AG09319 (cell line): ENCODE measurements at regions not wholly inside any gene's neighbourhood (a gene's known extent, or its start where the extent isn't known, plus 50 kb on each side); places are given as distances from the start of the nearest gene placed in this dataset.

Source experiments
- DNase-seq: peaks from one replicate; pipeline ENCODE4 v3.0.0-alpha.2; 2010; ENCODE audit warnings: low read depth; ENCODE audit errors: extremely low read depth
- TF ChIP-seq, protein P1 (sequence below): IDR thresholded peaks from 2 replicates; pipeline ENCODE4 v1.5.1; 2011; ENCODE audit warnings: low read depth, mild to moderate bottlenecking, inconsistent platforms, low read length, moderate library complexity

DNA sequence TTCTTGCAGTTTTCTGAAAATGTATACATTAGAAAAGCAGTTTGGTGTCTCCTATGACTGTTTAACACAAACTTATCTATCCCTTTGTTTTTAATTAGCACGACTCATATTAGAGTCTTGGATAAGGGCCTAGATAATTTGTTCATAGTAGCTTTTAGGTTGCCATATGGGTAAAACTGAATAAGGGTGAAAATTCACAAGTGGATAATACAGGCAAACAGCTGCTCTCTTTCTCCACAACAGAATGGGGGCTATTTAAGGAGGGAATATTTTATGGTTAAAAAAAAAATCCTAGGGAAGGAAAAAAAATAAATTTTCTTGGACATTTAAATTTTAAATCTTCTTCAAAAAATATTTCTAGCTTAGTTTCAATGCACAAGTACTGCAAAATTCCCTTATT, 1416.1 kb downstream of the GATA3 start:
- TF ChIP-seq, protein P1, sequence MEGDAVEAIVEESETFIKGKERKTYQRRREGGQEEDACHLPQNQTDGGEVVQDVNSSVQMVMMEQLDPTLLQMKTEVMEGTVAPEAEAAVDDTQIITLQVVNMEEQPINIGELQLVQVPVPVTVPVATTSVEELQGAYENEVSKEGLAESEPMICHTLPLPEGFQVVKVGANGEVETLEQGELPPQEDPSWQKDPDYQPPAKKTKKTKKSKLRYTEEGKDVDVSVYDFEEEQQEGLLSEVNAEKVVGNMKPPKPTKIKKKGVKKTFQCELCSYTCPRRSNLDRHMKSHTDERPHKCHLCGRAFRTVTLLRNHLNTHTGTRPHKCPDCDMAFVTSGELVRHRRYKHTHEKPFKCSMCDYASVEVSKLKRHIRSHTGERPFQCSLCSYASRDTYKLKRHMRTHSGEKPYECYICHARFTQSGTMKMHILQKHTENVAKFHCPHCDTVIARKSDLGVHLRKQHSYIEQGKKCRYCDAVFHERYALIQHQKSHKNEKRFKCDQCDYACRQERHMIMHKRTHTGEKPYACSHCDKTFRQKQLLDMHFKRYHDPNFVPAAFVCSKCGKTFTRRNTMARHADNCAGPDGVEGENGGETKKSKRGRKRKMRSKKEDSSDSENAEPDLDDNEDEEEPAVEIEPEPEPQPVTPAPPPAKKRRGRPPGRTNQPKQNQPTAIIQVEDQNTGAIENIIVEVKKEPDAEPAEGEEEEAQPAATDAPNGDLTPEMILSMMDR = no peak
- DNase-seq = no peak

DNA sequence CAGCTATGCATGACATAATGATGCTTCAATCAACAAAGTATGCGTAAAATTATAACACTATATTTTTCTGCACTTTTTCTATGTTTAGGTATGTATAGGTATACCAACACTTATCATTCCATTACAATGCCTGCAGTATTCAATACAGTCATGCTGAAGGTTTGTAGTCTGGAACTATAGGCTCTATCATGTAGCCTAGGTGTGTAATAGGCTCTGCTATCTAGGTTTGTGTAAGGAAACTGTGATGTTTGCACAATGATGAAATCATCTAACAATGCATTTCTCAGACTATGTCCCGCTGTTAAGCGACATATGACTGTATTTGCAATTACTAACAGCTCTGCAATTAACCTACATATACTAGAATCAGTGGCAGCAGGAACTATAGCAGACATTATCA, 1447.5 kb downstream of the GATA3 start:
- no peak for DNase-seq
- TF ChIP-seq, protein P1 = no peak

DNA sequence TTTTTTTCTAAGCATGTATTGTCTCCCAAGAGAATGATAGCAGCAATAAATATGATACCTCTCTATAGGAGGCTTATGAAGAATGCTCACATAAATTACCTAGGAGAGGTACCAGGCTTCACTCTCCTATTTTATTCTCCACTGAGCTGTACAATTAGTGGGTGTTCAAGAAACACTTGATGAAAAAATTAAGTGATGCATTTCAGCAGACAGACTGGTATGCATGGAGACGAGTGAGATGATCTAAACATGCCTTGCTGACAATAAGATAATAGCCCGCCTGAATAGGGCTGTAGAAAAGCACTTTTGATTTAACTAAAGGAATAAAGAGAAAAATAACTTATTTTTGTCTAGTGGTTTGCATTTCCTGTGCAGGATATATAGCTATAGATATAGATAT, 1449.7 kb downstream of the GATA3 start:
- no peak for DNase-seq
- TF ChIP-seq, protein P1 = no peak

DNA sequence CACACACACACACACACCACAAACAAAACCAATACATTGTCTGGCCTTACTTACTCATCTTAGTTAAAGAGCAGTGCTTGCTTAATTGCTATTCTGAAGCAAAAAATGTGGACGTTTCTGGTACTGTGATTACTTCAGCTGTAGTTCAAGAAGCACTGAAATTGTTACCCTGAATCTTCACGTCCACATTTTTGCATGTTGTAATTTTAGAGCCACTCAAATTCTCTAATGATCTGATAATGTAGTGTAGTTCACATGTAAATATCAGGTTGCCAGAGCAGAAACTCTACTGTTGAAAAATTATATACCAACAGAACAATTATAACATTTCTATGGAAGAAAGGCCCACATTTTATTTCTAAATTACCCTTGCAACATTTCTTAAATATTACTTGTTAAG, 1451.1 kb downstream of the GATA3 start:
- TF ChIP-seq, protein P1 = no peak
- no peak for DNase-seq

DNA sequence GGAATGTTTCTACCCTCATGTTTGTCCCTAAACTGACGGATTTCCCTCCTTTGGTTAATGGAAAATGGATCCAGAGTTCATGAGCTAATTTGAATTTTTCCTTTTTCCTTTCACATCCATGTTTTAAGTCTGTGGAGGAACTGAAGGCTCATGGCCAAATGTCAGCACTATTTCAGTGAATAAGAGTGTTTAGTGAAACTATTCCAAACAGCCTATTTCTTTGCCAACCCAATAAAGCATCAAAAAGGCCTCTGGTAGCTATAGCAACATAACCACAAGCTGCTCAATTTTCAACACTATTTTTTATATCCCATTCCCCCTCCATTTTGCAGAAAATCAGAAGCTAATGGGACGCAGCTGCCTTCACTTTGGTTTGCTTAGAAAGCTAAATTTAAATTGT, 1454.1 kb downstream of the GATA3 start:
- DNase-seq = no peak
- TF ChIP-seq, protein P1 = no peak

DNA sequence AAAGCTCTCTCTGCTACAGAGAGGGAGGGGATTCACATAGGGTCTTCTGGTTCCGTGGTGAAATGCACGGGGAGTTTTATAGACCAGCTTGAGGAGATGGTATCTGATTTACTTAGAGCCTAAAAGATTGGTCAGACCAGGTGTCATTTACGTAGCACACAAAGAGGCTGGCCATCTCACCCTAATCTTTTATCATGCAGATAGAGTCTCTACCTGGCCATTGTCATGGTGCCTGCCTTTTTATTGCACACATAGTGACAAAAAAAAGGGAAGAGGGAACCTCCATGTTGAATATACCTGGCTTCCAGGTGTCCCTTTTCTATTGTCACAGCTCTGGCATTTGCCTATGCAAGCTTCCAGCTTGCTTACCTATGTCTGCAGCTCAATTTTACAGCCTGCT, 1456.1 kb downstream of the GATA3 start:
- TF ChIP-seq, protein P1 = no peak
- no peak for DNase-seq

DNA sequence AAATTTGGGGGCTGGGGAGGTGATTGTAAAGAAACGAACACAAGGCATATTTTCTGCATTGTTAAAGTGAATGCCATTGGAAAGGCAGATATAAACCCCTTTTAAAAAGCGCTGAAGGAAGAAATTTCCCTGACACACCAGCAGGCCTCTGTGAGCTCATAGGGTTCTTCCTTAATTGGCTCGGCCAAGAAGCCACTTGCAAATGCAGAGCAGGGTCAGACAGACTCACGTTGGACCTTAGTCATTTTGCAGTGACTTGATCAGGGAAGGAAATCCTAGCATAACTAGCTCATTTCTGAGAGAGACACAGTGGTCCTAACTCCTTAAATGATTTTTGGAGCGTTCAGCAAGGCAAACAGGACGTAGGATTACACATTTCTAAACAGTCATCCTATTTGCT, 1461.4 kb downstream of the GATA3 start:
- no peak for DNase-seq
- TF ChIP-seq, protein P1 = no peak
